SIG-M5 treated with dmso at 0.1 percent for 504 hours (cell line): ENCODE measurements at regions not wholly inside any gene's neighbourhood (a gene's known extent, or its start where the extent isn't known, plus 50 kb on each side); places are given as distances from the start of the nearest gene placed in this dataset.
"Not testable (repeated sequence)": the region's sequence is repeated elsewhere in the genome, so short reads cannot be mapped to it uniquely, and the experiment has no call there.

Source experiments
- DNase-seq: peaks from one replicate; lab custom pipeline; 2025; ENCODE audit not compliant: unreplicated experiment; lab: John Stamatoyannopoulos, UW

DNA sequence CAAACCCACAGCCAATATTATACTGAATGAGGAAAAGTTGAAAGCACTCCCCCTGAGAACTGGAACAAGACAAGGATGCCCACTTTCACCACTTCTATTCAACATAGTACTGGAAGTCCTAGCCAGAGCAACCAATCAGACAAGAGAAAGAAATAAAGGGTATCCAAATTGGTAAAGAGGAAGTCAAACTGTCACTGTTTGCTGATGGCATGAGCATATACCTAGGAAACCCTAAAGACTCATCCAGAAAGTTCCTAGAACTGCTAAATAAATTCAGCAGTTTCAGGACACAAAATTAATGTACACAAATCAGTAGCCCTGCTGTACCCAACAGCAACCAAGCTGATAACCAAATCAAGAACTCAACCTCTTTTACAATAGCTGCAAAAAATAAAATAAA, 220.0 kb downstream of the SYK start:
- DNase-seq: not testable (repeated sequence)

GRCh38 chr9:91023741-91024140, 222.1 kb downstream of the SYK start:
- DNase-seq: no peak

- no peak for DNase-seq
Measured at GRCh38 chr9:91024841-91025240, 223.2 kb downstream of the SYK start.

GRCh38 chr9:91025856-91026255, 224.2 kb downstream of the SYK start:
- DNase-seq: no peak

GRCh38 chr9:91026266-91026665, 224.6 kb downstream of the SYK start:
- no peak for DNase-seq

DNA sequence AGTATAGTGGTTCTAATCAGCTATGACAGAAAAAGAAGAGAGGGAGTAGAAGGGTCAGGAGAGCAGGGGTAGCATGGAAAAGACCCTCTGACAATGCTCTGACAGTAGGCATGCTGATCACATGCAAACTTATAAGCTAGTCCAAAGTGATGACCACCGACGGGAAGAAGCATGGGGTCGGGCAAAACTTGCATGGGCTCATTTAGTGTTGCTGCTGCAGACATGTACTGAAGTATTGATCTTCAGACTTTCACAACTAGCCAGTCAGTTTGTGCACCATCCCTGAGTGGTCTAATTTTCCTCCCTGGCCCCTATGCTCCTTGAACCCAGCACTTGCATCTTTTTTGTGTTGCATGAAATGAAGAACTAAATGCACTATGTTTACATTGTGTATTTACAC, 225.4 kb downstream of the SYK start:
- no peak for DNase-seq

GRCh38 chr9:91028166-91028827, 226.7 kb downstream of the SYK start:
- no peak for DNase-seq

- no peak for DNase-seq
Measured at GRCh38 chr9:91029650-91030361, 228.2 kb downstream of the SYK start.

DNA sequence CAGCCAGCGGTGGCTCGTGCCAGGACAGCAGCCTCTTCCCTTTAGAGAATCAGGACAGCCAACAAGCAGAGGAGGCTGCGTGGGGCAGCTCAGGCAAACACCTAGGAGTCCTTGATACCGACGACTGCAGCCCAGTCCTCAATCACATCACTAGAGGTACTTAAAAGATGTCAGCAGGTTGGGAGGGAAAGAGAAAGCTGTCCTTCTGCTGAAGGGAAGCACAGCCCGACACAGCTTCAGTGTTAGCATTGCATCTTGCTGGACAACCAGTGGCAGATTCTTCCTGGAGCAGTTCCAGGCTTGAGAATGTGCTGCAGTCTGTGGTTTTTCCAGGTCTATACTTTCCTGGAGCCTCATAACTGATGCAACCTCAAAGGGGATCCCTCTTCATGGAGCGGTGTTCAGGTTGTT, 230.5 kb downstream of the SYK start:
- no peak for DNase-seq

GRCh38 chr9:91033270-91033669, 231.7 kb downstream of the SYK start:
- DNase-seq: no peak

- DNase-seq: no peak
Measured at GRCh38 chr9:91033797-91034196, 232.2 kb downstream of the SYK start.

- no peak for DNase-seq
Measured at GRCh38 chr9:91034521-91034920, 232.9 kb downstream of the SYK start.

GRCh38 chr9:91034976-91035824, 233.6 kb downstream of the SYK start:
- no peak for DNase-seq

DNA sequence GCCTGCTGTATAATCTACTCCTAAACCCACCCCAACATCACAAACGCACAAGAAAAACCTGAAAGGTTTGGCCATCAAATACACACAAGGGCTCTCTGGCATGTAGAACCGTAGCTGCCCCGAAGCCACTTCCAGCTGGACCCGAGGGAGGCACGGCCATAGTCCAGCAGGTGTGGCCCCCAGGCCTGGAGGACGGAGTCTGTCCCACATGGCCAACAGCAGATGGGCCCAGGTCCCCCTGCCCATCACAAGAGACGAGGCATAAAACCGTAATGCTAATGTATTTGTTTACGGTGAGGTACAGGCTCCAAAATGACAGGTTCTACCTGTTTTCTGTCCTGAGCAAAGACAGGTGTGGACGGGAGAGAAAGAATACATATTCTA, 234.2 kb downstream of the SYK start:
- no peak for DNase-seq

DNA sequence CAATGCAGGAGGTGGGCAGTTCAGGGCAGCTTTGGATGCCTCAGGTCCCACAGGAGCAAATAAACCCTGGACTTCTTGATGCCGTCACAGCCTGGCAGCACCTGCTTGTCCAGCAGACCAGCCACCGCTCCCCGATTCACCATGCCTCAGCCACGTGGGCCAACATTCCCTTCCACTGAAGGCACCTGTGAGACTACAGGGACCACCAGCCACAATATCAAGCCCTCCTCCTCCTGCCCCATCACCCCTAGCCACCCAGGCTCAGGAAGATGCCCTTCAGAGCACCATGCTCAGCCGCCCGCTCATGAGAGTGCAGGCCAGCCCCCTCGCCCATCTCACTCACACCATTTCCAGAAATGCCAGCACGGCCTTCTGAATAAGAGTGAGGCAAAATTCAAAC, 234.7 kb downstream of the SYK start:
- DNase-seq: no peak

DNA sequence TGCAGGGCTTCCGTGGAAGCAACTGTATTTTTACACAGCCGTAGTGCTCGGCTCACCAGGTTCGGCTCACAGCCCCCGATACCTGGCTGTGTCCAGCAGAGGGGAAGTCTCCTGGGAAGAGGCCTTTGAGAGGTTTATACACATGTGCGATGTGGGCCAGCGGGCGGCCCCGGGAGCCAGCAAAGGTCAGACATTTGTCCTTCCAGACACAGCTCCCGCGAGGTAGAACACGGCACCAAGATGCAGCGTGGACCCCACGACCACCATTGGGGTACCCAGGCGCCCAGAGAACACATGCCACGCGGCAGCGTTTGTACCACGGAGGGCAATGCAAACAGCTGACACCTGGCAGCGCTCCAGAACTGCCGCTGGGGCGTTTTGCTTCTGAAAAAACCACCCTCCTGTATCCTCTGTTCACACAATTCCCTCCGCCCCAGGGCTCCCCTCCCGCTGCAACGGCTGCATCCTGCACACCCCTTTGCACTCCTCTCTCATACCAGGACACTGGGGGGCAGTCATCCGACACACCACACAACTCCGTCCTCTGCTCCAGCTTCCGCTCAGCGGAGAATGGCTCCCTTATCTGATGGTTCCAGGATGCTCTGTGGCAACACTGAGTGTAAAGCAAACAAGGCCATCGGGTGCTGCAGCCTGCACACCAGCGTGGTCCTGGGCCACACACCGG, 235.3 kb downstream of the SYK start:
- peak; percentile 59 for DNase-seq

DNA sequence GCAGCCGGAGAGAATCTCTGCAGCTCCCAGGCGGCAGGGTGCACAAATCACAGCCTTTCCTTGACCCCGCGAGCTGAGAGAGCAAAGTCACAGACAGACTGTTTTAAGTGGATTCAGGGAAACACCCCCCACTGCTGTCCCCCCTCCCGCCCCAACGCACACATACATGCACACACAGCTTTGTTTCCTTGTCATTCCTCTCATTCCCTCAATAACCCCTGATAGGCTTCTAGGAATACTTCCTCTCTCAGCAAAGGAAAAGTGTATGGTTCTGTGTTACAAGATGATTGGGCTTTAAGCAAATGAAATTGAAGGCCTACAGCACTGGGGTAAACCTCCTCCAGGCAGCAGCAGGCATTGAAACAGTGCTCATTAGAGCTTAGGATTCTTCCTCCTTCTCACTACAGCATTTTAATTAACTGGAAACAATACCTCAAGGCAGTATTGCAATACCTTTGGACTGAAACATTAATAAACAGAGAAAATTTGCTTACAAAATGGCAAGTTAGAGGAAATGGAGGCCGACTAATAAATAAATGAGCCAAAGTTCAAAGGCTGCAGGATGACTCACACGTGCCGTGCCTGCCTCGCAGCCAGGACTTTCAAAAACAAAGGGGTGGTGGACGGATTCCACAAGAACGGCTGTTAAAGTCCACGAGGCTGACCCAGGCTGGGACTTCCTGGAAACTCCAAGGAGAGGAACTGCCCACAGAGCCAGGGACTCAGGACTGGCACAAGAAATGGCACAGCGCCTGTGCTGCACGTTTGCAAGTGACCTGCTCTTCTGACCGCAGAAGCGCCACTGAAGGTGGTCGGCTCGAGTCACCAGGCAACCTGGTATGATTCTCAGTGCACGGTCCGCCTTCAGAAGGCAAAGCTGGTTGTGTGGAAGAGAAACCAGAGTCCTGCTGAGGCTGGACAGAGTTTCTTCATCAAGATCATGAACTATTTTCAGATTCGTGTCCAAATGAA, 236.2 kb downstream of the SYK start:
- DNase-seq: no peak

GRCh38 chr9:91038483-91039124, 237.0 kb downstream of the SYK start:
- DNase-seq: no peak

- DNase-seq: no peak
Measured at GRCh38 chr9:91039125-91039834, 237.7 kb downstream of the SYK start.
